HTR-8/SVneo (cell line): ENCODE measurements at regions not wholly inside any gene's neighbourhood (a gene's known extent, or its start where the extent isn't known, plus 50 kb on each side); places are given as distances from the start of the nearest gene placed in this dataset.
"Not testable (repeated sequence)": the region's sequence is repeated elsewhere in the genome, so short reads cannot be mapped to it uniquely, and the experiment has no call there.

Source experiments
- DNase-seq: peaks from one replicate; pipeline ENCODE4 v3.0.0; 2011; ENCODE audit warnings: low spot score, mixed read lengths; ENCODE audit not compliant: insufficient read length
- FAIRE-seq: peaks from 2 replicates; lab custom pipeline; 2011; peaks lifted over from hg19 to GRCh38; lab: Jason Lieb, UNC

- FAIRE-seq (no peak), DNase-seq (no peak)
Measured at GRCh38 chr4:188783175-188783574, 643.9 kb downstream of the TRIML1 start.

GRCh38 chr4:188783606-188784160 is 644.4 kb downstream of the TRIML1 start:
- no peak for FAIRE-seq
- DNase-seq: no peak

- not testable (repeated sequence) for FAIRE-seq, DNase-seq
Measured at GRCh38 chr4:188796600-188796999, 657.4 kb downstream of the TRIML1 start.

- not testable (repeated sequence) for FAIRE-seq, DNase-seq
Measured at GRCh38 chr4:188797011-188797410, 657.8 kb downstream of the TRIML1 start.

DNA sequence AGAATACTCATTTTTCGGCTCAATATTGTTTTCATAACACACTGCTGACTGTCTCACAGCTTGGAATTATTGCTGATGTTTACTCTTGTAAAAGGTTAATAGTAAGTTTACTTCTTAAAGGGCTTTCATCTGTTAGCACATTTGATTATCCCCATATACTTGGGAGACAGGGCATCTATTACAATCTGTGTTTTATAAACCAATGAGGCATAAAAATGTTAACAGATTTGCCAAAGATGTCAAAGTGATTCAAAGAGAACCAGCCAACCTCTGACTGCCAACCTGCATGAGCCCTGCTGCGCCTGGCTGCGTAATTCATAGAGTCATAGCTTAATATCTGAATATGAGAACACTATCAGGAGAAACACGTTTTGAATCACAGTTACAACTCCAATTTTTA is 665.6 kb downstream of the TRIML1 start:
- FAIRE-seq: no peak
- DNase-seq: no peak

DNA sequence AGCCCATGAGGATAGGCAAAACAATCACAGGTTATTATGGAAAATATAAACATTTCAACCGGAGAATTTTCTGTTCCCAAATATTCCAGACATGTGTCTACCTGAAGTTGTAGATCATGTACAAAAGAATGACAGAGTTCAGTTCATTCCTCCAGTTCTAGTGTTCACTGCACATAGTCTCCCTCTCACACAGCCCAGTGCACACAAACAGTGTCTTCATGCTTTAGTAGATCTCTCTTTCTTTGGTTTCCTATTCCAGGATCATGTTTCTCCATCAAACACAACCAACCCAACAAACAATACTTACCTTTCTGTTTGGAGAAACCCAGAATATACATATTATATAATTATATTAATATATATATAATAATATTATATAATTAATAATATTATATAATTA is 671.9 kb downstream of the TRIML1 start:
- no peak for FAIRE-seq
- DNase-seq: no peak

GRCh38 chr4:188812644-188813043 is 673.4 kb downstream of the TRIML1 start:
- FAIRE-seq: no peak
- no peak for DNase-seq

- FAIRE-seq: no peak
- DNase-seq: no peak
Measured at GRCh38 chr4:188818300-188818699, 679.1 kb downstream of the TRIML1 start.

GRCh38 chr4:188819233-188819632 is 680.0 kb downstream of the TRIML1 start:
- no peak for FAIRE-seq

GRCh38 chr4:188821500-188821899 is 682.3 kb downstream of the TRIML1 start:
- DNase-seq: peak; percentile 2
- no peak for FAIRE-seq

More at GRCh38 chr4:188819233-188819632, 680.0 kb downstream of the TRIML1 start:
- DNase-seq: no peak

GRCh38 chr4:188822698-188823097 is 683.5 kb downstream of the TRIML1 start:
- DNase-seq (no peak), FAIRE-seq (no peak)

DNA sequence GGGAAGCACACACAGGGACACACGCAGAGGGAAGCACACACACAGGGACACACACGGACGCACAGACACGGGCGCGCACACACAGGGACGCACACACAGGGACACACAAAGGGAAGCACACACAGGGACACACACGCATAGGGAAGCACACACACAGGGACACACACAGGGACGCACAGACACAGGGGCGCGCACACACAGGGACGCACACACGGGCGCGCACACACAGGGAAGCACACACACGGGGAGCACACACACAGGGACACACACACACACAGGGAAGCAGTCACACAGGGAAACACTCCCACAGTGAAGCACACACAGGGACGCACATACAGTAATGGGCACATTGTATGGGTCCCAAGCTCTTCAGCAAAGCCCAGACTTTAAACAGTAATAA is 685.3 kb downstream of the TRIML1 start:
- FAIRE-seq (peak; percentile 67), DNase-seq (no peak)

DNA sequence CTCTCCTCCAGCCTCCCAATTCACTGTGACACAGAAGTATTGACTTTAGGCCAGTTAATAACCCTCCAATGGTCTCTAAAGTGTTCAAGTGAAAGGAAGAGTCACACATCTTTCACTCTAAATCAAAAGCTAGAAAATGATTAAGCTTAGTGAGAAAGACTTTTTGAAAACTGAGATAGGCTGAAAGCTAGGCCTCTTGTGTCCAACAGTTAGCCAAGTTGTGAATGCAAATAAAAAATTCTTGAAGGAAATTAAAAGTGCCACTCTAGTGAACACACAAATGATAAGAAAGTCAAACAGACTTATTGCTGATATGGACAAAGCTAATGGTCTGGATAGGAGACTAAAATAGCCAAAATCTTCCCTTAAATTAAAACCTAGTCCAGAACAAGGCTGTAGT is 687.2 kb downstream of the TRIML1 start:
- FAIRE-seq: no peak
- no peak for DNase-seq

DNA sequence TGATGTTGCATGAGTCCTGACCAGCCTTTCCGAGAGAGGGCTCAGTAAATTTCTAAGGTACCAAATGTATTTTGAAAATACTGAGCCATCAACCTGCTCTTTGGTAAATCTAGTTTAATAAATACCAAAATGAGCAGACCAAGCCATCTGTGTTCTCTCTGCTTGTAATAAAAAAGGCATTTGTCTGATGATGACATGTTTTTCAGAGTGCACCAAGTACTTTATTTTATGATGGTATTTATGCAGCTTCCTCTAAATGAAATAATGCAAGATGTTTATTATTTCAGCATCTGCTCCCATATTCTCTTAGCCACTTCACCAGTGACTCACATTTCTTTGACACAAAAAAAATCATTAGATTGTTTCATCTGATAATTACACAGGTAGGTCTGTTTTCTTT is 700.5 kb downstream of the TRIML1 start:
- DNase-seq: no peak
- FAIRE-seq: no peak

- no peak for FAIRE-seq
- no peak for DNase-seq
Measured at GRCh38 chr4:188841523-188841922, 702.3 kb downstream of the TRIML1 start.

GRCh38 chr4:188854436-188854835 is 715.2 kb downstream of the TRIML1 start:
- FAIRE-seq: no peak

DNA sequence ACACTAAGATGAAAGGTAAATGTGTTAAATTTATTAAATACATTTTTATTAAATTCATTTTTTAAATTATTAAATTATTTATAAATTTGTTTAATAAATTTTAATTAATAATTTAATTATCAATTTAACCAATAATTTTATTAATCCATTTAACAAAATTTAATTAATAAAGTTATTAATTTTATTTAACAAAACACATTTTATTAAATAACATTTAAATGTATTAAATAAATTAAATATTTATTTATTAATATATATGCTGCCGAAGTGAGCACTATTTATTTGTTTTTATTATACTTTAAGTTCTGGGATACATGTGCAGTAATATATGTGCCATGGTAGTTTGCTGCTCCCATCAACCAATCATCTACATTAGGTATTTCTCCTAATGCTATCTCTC is 719.5 kb downstream of the TRIML1 start:
- DNase-seq (no peak), FAIRE-seq (no peak)

More at GRCh38 chr4:188854436-188854835, 715.2 kb downstream of the TRIML1 start:
- DNase-seq: no peak

DNA sequence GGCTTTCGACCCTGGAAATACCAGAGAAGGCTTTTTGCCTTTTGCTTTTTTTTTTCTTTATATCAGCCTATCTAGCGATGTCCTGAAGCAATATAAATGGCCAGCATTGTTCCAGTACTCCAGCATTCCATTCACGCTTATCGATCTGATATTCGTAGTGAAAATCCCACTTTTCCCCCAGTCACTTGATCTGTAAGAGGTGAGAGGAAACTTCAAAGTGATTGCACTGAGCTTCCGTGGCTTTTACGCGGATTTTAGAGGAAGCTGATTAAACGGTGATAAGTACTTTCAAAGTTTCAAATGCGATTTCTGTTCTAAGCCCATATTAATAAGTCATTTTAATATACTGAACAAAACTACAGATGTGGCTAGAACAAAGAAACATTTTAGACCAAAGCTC is 725.5 kb downstream of the TRIML1 start:
- FAIRE-seq (no peak), DNase-seq (no peak)

DNA sequence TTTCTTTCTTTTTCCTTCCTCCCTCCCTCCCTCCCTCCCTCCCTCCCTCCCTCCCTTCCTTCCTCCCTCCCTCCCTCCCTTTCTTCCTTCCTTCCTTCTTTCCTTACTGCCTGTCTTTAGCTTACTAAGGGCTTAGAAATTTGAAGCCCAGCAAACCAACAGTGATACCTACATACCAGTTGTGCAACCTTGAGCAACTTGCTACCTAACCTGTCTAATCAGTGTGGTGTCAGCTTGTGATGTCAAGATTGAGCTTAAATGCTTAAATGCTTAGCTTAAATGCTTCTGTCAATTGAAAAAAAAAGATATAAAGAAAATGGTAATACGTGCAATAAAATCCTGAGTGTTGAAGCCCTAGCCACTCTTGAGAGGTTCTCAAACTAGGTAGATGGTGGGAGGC is 728.6 kb downstream of the TRIML1 start:
- FAIRE-seq (no peak), DNase-seq (no peak)

- DNase-seq (no peak), FAIRE-seq (no peak)
Measured at GRCh38 chr4:188869581-188869980, 730.3 kb downstream of the TRIML1 start.

- no peak for FAIRE-seq
- no peak for DNase-seq
Measured at GRCh38 chr4:188872809-188873208, 733.6 kb downstream of the TRIML1 start.

DNA sequence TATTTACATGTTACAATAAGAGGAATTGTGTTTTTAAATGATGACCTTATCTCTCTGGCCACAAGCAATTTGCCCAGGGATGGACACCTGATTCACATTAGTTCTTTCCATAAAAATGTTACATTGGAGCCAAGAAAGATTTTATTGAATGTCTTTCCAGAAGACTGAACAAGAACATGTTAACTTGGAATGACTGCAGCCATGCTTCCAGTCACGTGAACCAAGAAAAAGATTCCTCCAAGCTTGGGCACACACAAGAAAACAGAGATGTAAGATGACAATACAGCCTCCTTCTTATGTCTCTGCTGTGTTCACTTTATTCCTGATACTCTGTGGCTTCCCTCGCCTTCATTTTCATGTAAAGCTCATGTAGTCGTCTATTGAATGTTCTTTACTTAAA is 737.6 kb downstream of the TRIML1 start:
- FAIRE-seq: no peak
- DNase-seq: no peak

DNA sequence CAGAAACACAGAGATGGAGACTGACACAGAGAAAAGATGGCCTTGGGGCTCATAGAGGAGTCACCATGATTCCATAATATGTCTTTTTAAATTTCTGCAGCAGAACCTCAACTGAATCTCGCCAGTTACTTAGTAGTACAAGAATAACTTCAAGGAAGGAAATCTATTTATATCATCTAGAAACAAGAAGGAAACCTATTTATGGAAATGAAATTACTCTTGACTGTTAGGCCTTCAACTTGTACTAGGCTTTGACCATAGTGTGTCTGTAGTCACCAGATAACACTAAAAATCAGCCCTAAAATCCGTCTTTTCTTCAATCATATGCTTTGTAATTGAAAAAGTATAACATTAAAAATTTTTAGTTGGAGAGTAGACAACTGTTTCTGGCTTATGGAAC is 740.4 kb downstream of the TRIML1 start:
- FAIRE-seq (no peak), DNase-seq (no peak)
